Osteocyte (in vitro differentiated cells): ENCODE measurements at regions not wholly inside any gene's neighbourhood (a gene's known extent, or its start where the extent isn't known, plus 50 kb on each side); places are given as distances from the start of the nearest gene placed in this dataset.
"Not testable (repeated sequence)": the region's sequence is repeated elsewhere in the genome, so short reads cannot be mapped to it uniquely, and the experiment has no call there.

Experiments used
- DNase-seq: peaks from one replicate; pipeline ENCODE4 v3.0.0; 2021; ENCODE audit warnings: mixed read lengths; ENCODE audit not compliant: unreplicated experiment; ENCODE audit errors: extremely low spot score
- H3K27ac Mint-ChIP-seq: one replicate; pipeline ENCODE4 v1.8.0; 2021; ENCODE audit warnings: mild to moderate bottlenecking, mixed read lengths; ENCODE audit not compliant: unreplicated experiment
- H3K27me3 Mint-ChIP-seq: one replicate; pipeline ENCODE4 v1.8.0; 2021; ENCODE audit warnings: mixed read lengths; ENCODE audit not compliant: unreplicated experiment
- H3K36me3 Mint-ChIP-seq: one replicate; pipeline ENCODE4 v1.8.0; 2021; ENCODE audit warnings: mixed read lengths; ENCODE audit not compliant: unreplicated experiment
- H3K4me1 Mint-ChIP-seq: one replicate; pipeline ENCODE4 v1.8.0; 2021; ENCODE audit warnings: mixed read lengths; ENCODE audit not compliant: unreplicated experiment
- H3K4me3 Mint-ChIP-seq: one replicate; pipeline ENCODE4 v1.8.0; 2021; ENCODE audit warnings: mild to moderate bottlenecking, moderate library complexity, mixed read lengths; ENCODE audit not compliant: unreplicated experiment
- H3K9me3 Mint-ChIP-seq: one replicate; pipeline ENCODE4 v1.8.0; 2021; ENCODE audit warnings: mixed read lengths; ENCODE audit not compliant: unreplicated experiment
- TF ChIP-seq, protein P1 (sequence below): fragments of 200-600 bp; sonication (generic); IDR thresholded peaks from 2 replicates; pipeline ENCODE4 v1.5.0; 2021; ENCODE audit warnings: antibody characterized with exemption, mild to moderate bottlenecking, moderate library complexity

DNA sequence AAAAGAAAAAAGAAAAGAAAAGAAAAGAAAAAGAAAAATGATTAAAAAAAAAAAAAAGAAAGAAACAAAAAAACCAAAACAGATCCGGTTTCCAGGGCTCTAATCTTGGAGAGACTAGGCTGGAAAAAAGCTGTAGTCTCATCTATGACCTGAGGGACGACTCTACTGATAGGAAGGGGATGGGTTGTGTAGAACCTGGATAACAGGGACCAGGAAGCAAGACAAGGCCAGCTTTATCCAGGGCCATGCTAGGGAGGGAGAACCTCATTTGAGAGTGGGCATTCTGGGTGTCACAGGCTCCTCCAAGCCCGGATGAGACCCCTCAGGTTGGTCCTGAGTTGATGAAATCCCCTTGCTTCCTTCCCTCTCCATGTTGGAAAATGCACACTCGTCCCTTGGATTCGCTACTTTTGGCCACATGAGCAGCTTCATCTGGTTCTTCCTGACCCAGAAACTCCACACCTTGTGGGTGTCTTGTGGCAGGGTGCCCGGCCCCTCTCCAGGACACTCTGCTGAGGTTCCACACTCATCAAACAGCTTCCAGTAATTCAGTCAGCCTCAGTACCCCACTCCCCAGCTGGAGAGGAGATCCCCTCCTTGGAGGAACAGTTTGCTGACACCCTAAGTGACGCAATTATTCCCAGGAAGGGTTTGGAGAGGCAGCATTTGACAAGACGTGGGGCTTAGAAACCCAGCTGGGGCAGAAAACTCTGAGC lies 71.1 kb upstream of the LHFPL2 start:
- TF ChIP-seq, protein P1, sequence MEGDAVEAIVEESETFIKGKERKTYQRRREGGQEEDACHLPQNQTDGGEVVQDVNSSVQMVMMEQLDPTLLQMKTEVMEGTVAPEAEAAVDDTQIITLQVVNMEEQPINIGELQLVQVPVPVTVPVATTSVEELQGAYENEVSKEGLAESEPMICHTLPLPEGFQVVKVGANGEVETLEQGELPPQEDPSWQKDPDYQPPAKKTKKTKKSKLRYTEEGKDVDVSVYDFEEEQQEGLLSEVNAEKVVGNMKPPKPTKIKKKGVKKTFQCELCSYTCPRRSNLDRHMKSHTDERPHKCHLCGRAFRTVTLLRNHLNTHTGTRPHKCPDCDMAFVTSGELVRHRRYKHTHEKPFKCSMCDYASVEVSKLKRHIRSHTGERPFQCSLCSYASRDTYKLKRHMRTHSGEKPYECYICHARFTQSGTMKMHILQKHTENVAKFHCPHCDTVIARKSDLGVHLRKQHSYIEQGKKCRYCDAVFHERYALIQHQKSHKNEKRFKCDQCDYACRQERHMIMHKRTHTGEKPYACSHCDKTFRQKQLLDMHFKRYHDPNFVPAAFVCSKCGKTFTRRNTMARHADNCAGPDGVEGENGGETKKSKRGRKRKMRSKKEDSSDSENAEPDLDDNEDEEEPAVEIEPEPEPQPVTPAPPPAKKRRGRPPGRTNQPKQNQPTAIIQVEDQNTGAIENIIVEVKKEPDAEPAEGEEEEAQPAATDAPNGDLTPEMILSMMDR = no peak
- no peak for DNase-seq
- Mint-ChIP-seq H3K27me3 (no peaks in the 10 kb centered on the region), H3K4me1 (peaks cover 61% of the 10 kb centered on the region), H3K36me3 (no peaks in the 10 kb centered on the region), H3K4me3 (no peak overlapping the region), H3K9me3 (no peaks in the 10 kb centered on the region), H3K27ac (peak overlapping the region; percentile 27)

DNA sequence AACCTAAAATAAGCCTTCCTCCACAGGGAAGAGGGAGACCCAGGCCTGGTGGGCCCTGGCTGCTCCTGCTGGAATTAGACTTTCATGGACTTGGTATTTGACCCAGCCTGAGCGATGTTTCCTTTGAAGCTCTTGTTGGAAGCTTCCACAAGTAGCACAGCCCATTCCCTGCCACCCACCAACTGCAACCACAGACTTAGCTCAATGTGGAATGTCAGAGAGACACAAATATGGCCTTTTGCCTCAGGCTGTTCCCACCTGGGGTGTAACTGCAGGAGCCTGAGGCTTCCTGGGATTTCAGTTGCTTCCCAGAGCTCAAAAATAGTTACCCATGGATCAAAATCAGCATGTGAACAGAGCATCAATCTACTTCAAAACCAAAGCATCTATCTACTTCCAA lies 70.3 kb upstream of the LHFPL2 start:
- DNase-seq = no peak
- Mint-ChIP-seq H3K27ac (no peak overlapping the region), H3K4me1 (peaks cover 61% of the 10 kb centered on the region), H3K4me3 (no peak overlapping the region), H3K36me3 (no peaks in the 10 kb centered on the region), H3K27me3 (no peaks in the 10 kb centered on the region), H3K9me3 (no peaks in the 10 kb centered on the region)
- TF ChIP-seq, protein P1 = no peak

DNA sequence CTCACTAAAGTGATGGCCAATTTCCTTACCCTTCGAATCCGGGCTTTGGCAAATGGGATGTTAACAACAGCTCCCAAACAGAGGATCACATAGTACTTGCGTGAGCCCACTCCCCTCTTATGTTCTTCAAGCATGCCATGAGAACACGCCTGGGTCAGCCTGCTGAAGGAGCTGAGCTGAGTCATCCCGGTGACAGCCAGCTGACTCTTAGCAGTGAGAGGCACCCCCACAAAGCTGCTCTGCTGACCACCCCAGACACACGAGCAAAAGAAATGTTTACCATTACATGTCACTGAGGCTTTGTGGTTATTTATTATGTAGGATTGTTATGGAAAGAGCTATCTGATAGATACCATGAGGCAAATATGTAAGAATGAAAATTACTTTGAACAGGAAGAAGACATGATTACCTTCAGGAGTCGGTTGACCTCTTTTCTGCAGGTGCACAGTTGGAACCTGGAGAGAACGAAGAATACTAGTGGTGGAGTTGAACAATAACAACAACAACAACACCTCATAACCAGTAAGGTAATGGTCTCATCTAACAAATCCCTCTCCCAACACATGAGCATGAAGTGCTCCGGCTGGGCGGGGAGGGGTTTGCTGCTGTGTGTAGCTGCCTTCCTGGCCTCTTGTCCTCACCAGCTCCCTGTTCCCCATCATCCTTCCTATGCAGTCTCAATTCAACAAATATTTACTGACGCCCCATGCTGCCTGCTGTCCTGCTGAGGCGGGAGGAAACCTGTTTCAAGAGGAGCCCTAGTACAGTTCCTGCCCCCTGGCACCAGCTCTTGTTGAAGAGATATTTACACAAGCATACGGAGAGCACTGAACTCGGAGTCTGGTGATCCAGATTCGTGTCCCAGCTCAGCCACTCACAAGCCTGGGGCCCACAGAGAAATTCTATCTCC lies 69.4 kb upstream of the LHFPL2 start:
- no peaks in the 10 kb centered on the region for H3K9me3 Mint-ChIP-seq
- H3K4me1 Mint-ChIP-seq = peaks cover 59% of the 10 kb centered on the region
- TF ChIP-seq, protein P1 = no peak
- H3K36me3 Mint-ChIP-seq = no peaks in the 10 kb centered on the region
- H3K27ac Mint-ChIP-seq = peak overlapping the region; percentile 58
- no peak for DNase-seq
- no peak overlapping the region for H3K4me3 Mint-ChIP-seq
- no peaks in the 10 kb centered on the region for H3K27me3 Mint-ChIP-seq

DNA sequence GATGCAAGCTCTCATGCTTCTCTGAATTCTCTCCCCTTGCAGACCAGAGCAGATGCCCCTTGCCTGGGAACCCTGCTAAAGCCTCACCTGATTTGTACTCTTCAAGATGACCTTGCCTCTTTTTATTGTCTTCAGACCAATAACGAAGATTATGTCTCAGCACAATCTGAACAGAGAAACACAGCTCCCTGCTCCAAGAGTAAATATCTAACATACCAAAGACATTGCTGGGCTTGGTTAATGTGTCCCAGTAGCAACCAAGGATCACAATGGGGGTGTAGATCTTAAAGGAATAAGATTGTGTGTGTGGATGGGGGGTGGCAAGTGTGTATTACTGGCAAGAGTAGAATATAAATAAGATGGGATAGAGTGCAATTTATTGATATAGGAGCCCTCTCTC lies 67.6 kb upstream of the LHFPL2 start:
- no peak for DNase-seq
- Mint-ChIP-seq H3K27me3 (no peaks in the 10 kb centered on the region), H3K36me3 (no peaks in the 10 kb centered on the region), H3K4me1 (peaks cover 51% of the 10 kb centered on the region), H3K9me3 (no peaks in the 10 kb centered on the region), H3K4me3 (no peak overlapping the region), H3K27ac (no peak overlapping the region)
- TF ChIP-seq, protein P1 = no peak

DNA sequence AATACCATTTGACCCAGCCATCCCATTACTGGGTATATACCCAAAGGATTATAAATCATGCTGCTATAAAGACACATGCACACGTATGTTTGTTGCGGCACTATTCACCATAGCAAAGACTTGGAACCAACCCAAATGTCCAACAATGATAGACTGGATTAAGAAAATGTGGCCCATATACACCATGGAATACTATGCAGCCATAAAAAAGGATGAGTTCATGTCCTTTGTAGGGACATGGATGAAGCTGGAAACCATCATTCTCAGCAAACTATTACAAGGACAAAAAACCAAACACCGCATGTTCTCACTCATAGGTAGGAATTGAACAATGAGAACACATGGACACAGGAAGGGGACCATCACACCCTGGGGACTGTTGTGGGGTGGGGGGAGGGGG lies 66.8 kb upstream of the LHFPL2 start:
- not testable (repeated sequence) for H3K27me3 Mint-ChIP-seq, DNase-seq, H3K4me3 Mint-ChIP-seq, H3K27ac Mint-ChIP-seq, H3K36me3 Mint-ChIP-seq, H3K9me3 Mint-ChIP-seq
- H3K4me1 Mint-ChIP-seq = peaks cover 42% of the 10 kb centered on the region

DNA sequence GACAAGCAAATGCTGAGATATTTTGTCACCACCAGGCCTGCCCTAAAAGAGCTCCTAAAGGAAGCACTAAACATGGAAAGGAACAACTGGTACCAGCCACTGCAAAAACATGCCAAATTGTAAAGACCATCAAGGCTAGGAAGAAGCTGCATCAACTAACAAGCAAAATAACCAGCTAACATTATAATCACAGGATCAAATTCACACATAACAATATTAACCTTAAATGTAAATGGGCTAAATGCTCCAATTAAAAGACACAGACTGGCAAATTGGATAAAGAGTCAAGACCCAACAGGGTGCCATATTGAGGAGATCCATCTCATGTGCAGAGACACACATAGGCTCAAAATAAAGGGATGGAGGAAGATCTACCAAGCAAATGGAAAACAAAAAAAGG lies 63.1 kb upstream of the LHFPL2 start:
- DNase-seq, H3K9me3 Mint-ChIP-seq, H3K27ac Mint-ChIP-seq, H3K27me3 Mint-ChIP-seq, H3K36me3 Mint-ChIP-seq, H3K4me3 Mint-ChIP-seq: not testable (repeated sequence)
- peaks cover 12% of the 10 kb centered on the region for H3K4me1 Mint-ChIP-seq

DNA sequence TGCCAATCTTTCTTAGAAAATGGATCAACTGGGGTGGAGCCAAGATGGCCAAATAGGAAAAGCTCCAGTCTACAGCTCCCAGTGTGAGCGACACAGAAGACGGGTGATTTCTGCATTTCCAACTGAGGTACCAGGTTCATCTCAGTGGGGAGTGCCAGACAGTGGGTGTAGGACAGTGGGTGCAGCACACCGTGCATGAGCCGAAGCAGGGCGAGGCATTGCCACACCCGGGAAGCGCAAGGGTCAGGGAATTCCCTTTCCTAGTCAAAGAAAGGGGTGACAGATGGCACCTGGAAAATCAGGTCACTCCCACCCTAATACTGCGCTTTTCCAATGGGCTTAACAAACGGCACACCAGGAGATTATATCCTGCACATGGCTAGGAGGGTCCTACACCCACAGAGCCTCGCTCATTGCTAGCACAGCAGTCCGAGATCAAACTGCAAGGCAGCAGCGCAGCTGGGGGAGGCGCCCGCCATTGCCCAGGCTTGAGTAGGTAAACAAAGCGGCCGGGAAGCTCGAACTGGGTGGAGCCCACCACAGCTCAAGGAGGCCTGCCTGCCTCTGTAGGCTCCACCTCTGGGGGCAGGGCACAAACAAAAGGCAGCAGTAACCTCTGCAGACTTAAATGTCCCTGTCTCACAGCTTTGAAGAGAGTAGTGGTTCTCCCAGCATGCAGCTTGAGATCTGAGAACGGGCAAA lies 61.3 kb upstream of the LHFPL2 start:
- not testable (repeated sequence) for DNase-seq, H3K36me3 Mint-ChIP-seq, H3K4me3 Mint-ChIP-seq, H3K27ac Mint-ChIP-seq, H3K27me3 Mint-ChIP-seq
- Mint-ChIP-seq H3K9me3 (peaks cover 16% of the 10 kb centered on the region), H3K4me1 (peaks cover 13% of the 10 kb centered on the region)
